ENCODE measurements at regions not wholly inside any gene's neighbourhood (a gene's known extent, or its start where the extent isn't known, plus 50 kb on each side); places are given as distances from the start of the nearest gene placed in this dataset.

GRCh38 chr2:207357216-207357615 is 172.5 kb upstream of the CREB1 start:
- Histone ChIP-seq H3K4me1 (peaks cover 22% of the 10 kb centered on the region), H3K4me2 (no peak overlapping the region), H3K9me3 (ENCODE audit: low read depth) (no peaks in the 10 kb centered on the region), H3K27ac (no peak overlapping the region), H3K27me3 (no peaks in the 10 kb centered on the region), H3K36me3 (no peaks in the 10 kb centered on the region), H4K20me1 (ENCODE audit: low read depth) (no peaks in the 10 kb centered on the region), H3K79me2 (ENCODE audit: low read depth) (no peaks in the 10 kb centered on the region), H2AFZ (replicated peaks) (no peak overlapping the region), H3K9ac (no peak overlapping the region), H3F3A (ENCODE audit: low read depth) (no peaks in the 10 kb centered on the region), H3K4me3 (no peak overlapping the region)
- no peak for DNase-seq (ENCODE audit: low spot score)
- H3K27ac Mint-ChIP-seq: no peak overlapping the region
- H3K27me3 Mint-ChIP-seq (ENCODE audit: insufficient read depth, low read depth): peaks cover 2% of the 10 kb centered on the region
- H3K4me3 Mint-ChIP-seq: no peak overlapping the region
- peaks cover 28% of the 10 kb centered on the region for H3K4me1 Mint-ChIP-seq
- TF ChIP-seq CTCF (IDR thresholded peaks at IDR 0.05): no peak
- TF ChIP-seq EZH2 (IDR thresholded peaks at IDR 0.05): no peak
- no peak for TF ChIP-seq EZH2phosphoT487 (IDR thresholded peaks at IDR 0.05)
- no peaks in the 10 kb centered on the region for H3K36me3 Mint-ChIP-seq
- H3K9me3 Mint-ChIP-seq: peaks cover 2% of the 10 kb centered on the region

GRCh38 chr2:207362716-207363115 is 167.0 kb upstream of the CREB1 start:
- Histone ChIP-seq H2AFZ (replicated peaks) (peak overlapping the region; percentile 71), H3K36me3 (no peaks in the 10 kb centered on the region), H3K9me3 (ENCODE audit: low read depth) (no peaks in the 10 kb centered on the region), H3F3A (ENCODE audit: low read depth) (no peaks in the 10 kb centered on the region), H3K9ac (no peak overlapping the region), H3K79me2 (ENCODE audit: low read depth) (no peaks in the 10 kb centered on the region), H3K4me3 (no peak overlapping the region), H3K4me1 (peaks cover 18% of the 10 kb centered on the region), H4K20me1 (ENCODE audit: low read depth) (no peaks in the 10 kb centered on the region), H3K27ac (no peak overlapping the region), H3K4me2 (peak overlapping the region; percentile 1), H3K27me3 (no peaks in the 10 kb centered on the region)
- H3K4me1 Mint-ChIP-seq: peaks cover 34% of the 10 kb centered on the region
- DNase-seq (ENCODE audit: low spot score): no peak
- no peaks in the 10 kb centered on the region for H3K36me3 Mint-ChIP-seq
- no peak overlapping the region for H3K4me3 Mint-ChIP-seq
- no peak for TF ChIP-seq EZH2phosphoT487 (IDR thresholded peaks at IDR 0.05)
- no peak for TF ChIP-seq EZH2 (IDR thresholded peaks at IDR 0.05)
- TF ChIP-seq CTCF (IDR thresholded peaks at IDR 0.05): no peak
- H3K27ac Mint-ChIP-seq: no peak overlapping the region
- peaks cover 8% of the 10 kb centered on the region for H3K9me3 Mint-ChIP-seq
- peaks cover 5% of the 10 kb centered on the region for H3K27me3 Mint-ChIP-seq (ENCODE audit: insufficient read depth, low read depth)

GRCh38 chr2:207363761-207364290 is 165.9 kb upstream of the CREB1 start:
- Mint-ChIP-seq H3K4me1 (peaks cover 36% of the 10 kb centered on the region), H3K4me3 (no peak overlapping the region), H3K36me3 (peaks cover 4% of the 10 kb centered on the region), H3K27ac (peak overlapping the region; percentile 50), H3K27me3 (ENCODE audit: insufficient read depth, low read depth) (peaks cover 8% of the 10 kb centered on the region), H3K9me3 (peaks cover 12% of the 10 kb centered on the region)
- TF ChIP-seq EZH2phosphoT487 (IDR thresholded peaks at IDR 0.05) (no peak), EZH2 (IDR thresholded peaks at IDR 0.05) (no peak), CTCF (IDR thresholded peaks at IDR 0.05) (no peak)
- no peaks in the 10 kb centered on the region for H3K79me2 ChIP-seq (ENCODE audit: low read depth)
- H3K27me3 ChIP-seq: no peaks in the 10 kb centered on the region
- H3F3A ChIP-seq (ENCODE audit: low read depth): no peaks in the 10 kb centered on the region
- H3K4me3 ChIP-seq: no peak overlapping the region
- no peaks in the 10 kb centered on the region for H3K9me3 ChIP-seq (ENCODE audit: low read depth)
- H3K36me3 ChIP-seq: no peaks in the 10 kb centered on the region
- no peak overlapping the region for H3K4me2 ChIP-seq
- H3K4me1 ChIP-seq: peaks cover 18% of the 10 kb centered on the region
- no peaks in the 10 kb centered on the region for H4K20me1 ChIP-seq (ENCODE audit: low read depth)
- H2AFZ ChIP-seq (replicated peaks): peak overlapping the region; percentile 43
- H3K27ac ChIP-seq: peak overlapping the region; percentile 29
- no peak for DNase-seq (ENCODE audit: low spot score)
- H3K9ac ChIP-seq: no peak overlapping the region

Measured in neural progenitor cell (in vitro differentiated cells).